CD4-positive, alpha-beta T cell treated with Interleukin-1 beta for 1 hour (primary cell): ENCODE measurements at regions not wholly inside any gene's neighbourhood (a gene's known extent, or its start where the extent isn't known, plus 50 kb on each side); places are given as distances from the start of the nearest gene placed in this dataset.

ENCODE experiments used
- DNase-seq, 2 donors: peaks; one replicate each; pipeline ENCODE4 v3.0.0-alpha.2; 2020 to 2022

GRCh38 chr16:65524997-65525396 is 403.1 kb upstream of the CDH11 start:
- no peak for DNase-seq

GRCh38 chr16:65524231-65524630 is 402.4 kb upstream of the CDH11 start:
- DNase-seq, result no peak

- no peak for DNase-seq
Observed at GRCh38 chr16:65523283-65523944, 401.6 kb upstream of the CDH11 start.

- DNase-seq, result no peak
Observed at GRCh38 chr16:65522412-65522811, 400.5 kb upstream of the CDH11 start.

GRCh38 chr16:65521633-65522328 is 399.9 kb upstream of the CDH11 start:
- no peak for DNase-seq

- no peak for DNase-seq
Observed at GRCh38 chr16:65519402-65519801, 397.5 kb upstream of the CDH11 start.

GRCh38 chr16:65515193-65515592 is 393.3 kb upstream of the CDH11 start:
- no peak for DNase-seq

- no peak for DNase-seq
Observed at GRCh38 chr16:65510850-65511249, 389.0 kb upstream of the CDH11 start.

- DNase-seq, result no peak
Observed at GRCh38 chr16:65510241-65510640, 388.4 kb upstream of the CDH11 start.

- no peak for DNase-seq
Observed at GRCh38 chr16:65509172-65509571, 387.3 kb upstream of the CDH11 start.

- no peak for DNase-seq
Observed at GRCh38 chr16:65500919-65501318, 379.1 kb upstream of the CDH11 start.

- no peak for DNase-seq
Observed at GRCh38 chr16:65500007-65500406, 378.1 kb upstream of the CDH11 start.

- DNase-seq, result no peak
Observed at GRCh38 chr16:65499566-65499965, 377.7 kb upstream of the CDH11 start.

- no peak for DNase-seq
Observed at GRCh38 chr16:65497571-65497970, 375.7 kb upstream of the CDH11 start.

- no peak for DNase-seq
Observed at GRCh38 chr16:65495106-65495505, 373.2 kb upstream of the CDH11 start.

- no peak for DNase-seq
Observed at GRCh38 chr16:65494609-65495008, 372.7 kb upstream of the CDH11 start.

- DNase-seq, result no peak
Observed at GRCh38 chr16:65494080-65494479, 372.2 kb upstream of the CDH11 start.

- no peak for DNase-seq
Observed at GRCh38 chr16:65490286-65490685, 368.4 kb upstream of the CDH11 start.

- no peak for DNase-seq
Observed at GRCh38 chr16:65489531-65490023, 367.7 kb upstream of the CDH11 start.

GRCh38 chr16:65487231-65487630 is 365.4 kb upstream of the CDH11 start:
- DNase-seq, result no peak

- no peak for DNase-seq
Observed at GRCh38 chr16:65481956-65482355, 360.1 kb upstream of the CDH11 start.

- no peak for DNase-seq
Observed at GRCh38 chr16:65480281-65481091, 358.6 kb upstream of the CDH11 start.

- no peak for DNase-seq
Observed at GRCh38 chr16:65476448-65476955, 354.6 kb upstream of the CDH11 start.

GRCh38 chr16:65473699-65474098 is 351.8 kb upstream of the CDH11 start:
- DNase-seq, result no peak
